CD4-positive, alpha-beta T cell treated with Interleukin-15 for 1 hour (primary cell): ENCODE measurements at regions not wholly inside any gene's neighbourhood (a gene's known extent, or its start where the extent isn't known, plus 50 kb on each side); places are given as distances from the start of the nearest gene placed in this dataset.
"Not testable (repeated sequence)": the region's sequence is repeated elsewhere in the genome, so short reads cannot be mapped to it uniquely, and the experiment has no call there.

Experiments used
- DNase-seq: peaks from one replicate; pipeline ENCODE4 v3.0.0-alpha.2; 2020

GRCh38 chr20:25772437-25772836, 75.8 kb upstream of the ZNF337 start:
- DNase-seq, result not testable (repeated sequence)

DNA sequence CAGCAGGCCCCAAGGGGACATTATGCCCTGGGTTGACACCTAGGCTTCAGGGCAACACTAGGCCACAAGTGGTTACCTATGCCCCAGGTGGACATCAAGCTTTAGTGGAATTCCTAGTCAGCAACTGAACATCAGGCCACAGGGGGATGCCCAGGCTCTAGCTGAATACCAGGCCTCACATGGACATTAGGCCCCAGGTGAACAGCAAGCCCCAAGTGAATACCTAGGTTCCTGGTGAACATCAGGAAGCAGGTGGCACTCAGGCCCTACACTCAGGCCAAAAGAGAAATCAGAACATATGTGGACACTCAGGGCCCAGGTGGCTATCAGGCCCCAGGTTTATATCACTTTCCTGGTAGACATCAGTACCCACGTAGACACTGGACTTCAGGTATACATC, 75.2 kb upstream of the ZNF337 start:
- not testable (repeated sequence) for DNase-seq

DNA sequence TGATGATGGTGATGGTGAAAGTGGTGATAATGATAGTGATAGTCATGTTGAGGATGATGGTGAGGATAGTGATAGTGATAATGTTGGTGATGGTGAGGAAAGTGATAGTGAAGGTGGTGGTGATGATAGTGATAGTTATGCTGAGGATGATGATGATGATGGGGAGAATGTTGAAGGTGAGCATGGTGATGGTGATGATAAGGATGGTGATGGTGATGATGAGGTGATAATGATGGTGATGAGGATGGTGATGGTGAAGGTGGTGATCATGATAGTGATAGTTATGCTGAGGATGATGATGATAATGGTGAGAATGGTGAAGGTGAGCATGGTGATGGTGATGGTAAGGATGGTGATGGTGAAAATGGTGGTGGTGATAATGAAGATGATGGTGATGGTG, 64.9 kb upstream of the ZNF337 start:
- DNase-seq, result no peak

- DNase-seq, result not testable (repeated sequence)
These were observed 64.4 kb upstream of the ZNF337 start for GRCh38 chr20:25761046-25761445.

GRCh38 chr20:25750765-25751696, 54.4 kb upstream of the ZNF337 start:
- DNase-seq, result peak; percentile 54

GRCh38 chr20:25750220-25750764, 53.6 kb upstream of the ZNF337 start:
- DNase-seq, result no peak

GRCh38 chr20:25749649-25750048, 53.0 kb upstream of the ZNF337 start:
- no peak for DNase-seq
